NB4 (cell line): ENCODE measurements at regions not wholly inside any gene's neighbourhood (a gene's known extent, or its start where the extent isn't known, plus 50 kb on each side); places are given as distances from the start of the nearest gene placed in this dataset.

Experiments
- CTCF ChIP-seq: IDR thresholded peaks from one replicate; pipeline ENCODE4 v1.5.1; 2012; ENCODE audit warnings: low read depth, low read length
- POLR2A ChIP-seq: IDR thresholded peaks from 2 replicates; pipeline ENCODE4 v1.6.1; 2011; ENCODE audit warnings: mild to moderate bottlenecking; ENCODE audit not compliant: insufficient read length; ENCODE audit errors: extremely low read depth

GRCh38 chr12:18165889-18166288 lies 75.9 kb upstream of the RERGL start:
- TF ChIP-seq CTCF (no peak), POLR2A (no peak)
